ENCODE measurements at regions not wholly inside any gene's neighbourhood (a gene's known extent, or its start where the extent isn't known, plus 50 kb on each side); places are given as distances from the start of the nearest gene placed in this dataset.
A peak's percentile ranks its signal among the peaks of the same experiment; 100 is the strongest.

DNA sequence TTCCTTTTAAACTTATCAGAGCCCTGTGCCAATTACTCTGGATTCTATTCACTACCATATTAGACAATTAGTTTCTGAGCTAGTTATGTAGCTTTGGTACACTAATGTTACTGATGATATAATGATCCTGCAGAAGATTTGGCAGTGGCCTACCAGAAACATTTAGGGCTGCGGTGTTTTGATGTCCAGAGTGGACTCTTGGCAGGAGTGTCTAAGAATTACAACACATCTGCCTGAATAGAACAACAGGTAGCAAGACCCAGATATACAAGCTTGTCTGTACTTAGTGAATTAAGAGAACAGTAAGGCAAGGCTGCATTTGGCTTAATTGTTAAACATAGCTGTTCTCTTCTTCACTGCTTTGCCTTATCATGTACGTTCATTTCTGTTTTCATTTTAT lies 691.6 kb upstream of the FBXO33 start:
- Histone ChIP-seq H3K4me1 (peaks cover 0 to 22% (median 8%) of the 10 kb centered on the region in 10 experiments; a peak in 8 of 20 replicates), H3K27ac (peak overlapping the region in 6 of 11 experiments; percentile 53 to 76 (median 62); a peak in 7 of 22 replicates), H3K9me3 (replicated peaks in 1 of 11) (0 out of 22 replicates have a peak, but pooled peaks cover 0 to 6% (median 0%) of the 10 kb centered on the region in 11 experiments), H3K27me3 (no peaks in the 10 kb centered on the region), H3K36me3 (no peaks in the 10 kb centered on the region), H3K9ac (no peak overlapping the region), H4K20me1 (no peaks in the 10 kb centered on the region), H3K4me3 (no peak overlapping the region), H3K4me2 (peak overlapping the region in 2 of 11 experiments; percentile 41 to 48; a peak in 5 of 22 replicates)
- TF ChIP-seq Cebpa-rat (IDR thresholded peaks at IDR 0.05): no peak

DNA sequence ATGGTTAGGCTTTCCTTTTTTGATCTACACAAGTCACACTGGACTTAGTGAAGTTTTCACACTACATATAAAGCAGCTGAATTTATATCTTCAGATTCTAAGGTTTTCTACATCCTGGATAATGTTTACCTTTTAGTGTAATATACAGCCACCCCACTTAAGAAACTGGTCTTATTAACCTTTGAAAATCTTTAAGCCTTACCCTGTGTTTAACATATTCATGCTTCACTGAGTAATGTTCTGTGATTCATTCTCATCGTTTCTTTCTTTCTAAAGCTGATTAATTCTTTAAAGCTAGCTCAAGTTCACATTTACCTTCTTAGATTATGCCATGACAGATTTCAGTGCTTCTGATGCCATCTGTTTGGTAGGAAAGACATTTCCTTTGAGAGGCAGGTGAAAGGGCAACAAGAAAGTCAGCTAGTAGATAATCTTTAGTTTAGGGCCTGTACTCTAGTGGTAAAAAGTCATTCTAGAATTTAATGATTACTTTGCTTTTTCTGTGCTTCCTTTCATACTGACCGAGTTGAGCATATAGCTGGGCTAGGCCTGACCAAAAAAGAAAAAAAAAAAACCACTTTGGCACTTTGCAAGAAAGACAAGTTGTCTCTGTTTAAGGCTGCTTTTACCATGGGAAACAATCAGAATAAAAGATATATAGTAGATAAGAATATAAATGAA lies 690.9 kb upstream of the FBXO33 start:
- Histone ChIP-seq H3K4me1 (peaks cover 0 to 22% (median 8%) of the 10 kb centered on the region in 10 experiments; a peak in 8 of 20 replicates), H3K9ac (peak overlapping the region in 1 of 11 experiments; percentile 34; a peak in 4 of 22 replicates), H3K27me3 (no peaks in the 10 kb centered on the region), H3K36me3 (no peaks in the 10 kb centered on the region), H3K27ac (peak overlapping the region in 9 of 11 experiments; percentile 25 to 76 (median 56); a peak in 16 of 22 replicates), H3K9me3 (replicated peaks in 1 of 11) (0 out of 22 replicates have a peak, but pooled peaks cover 0 to 6% (median 0%) of the 10 kb centered on the region in 11 experiments), H4K20me1 (no peaks in the 10 kb centered on the region), H3K4me3 (no peak overlapping the region), H3K4me2 (peak overlapping the region in 6 of 11 experiments; percentile 1 to 48 (median 25); a peak in 10 of 22 replicates)
- TF ChIP-seq Cebpa-rat (IDR thresholded peaks at IDR 0.05): peak in 2 of 11 experiments; percentile 11 to 31; a peak in 1 of 22 replicates

GRCh38 chr14:40119765-40120164 lies 687.5 kb upstream of the FBXO33 start:
- no peak overlapping the region for H3K4me2 ChIP-seq
- no peaks in the 10 kb centered on the region for H4K20me1 ChIP-seq
- no peaks in the 10 kb centered on the region for H3K36me3 ChIP-seq
- no peaks in the 10 kb centered on the region for H3K27me3 ChIP-seq
- TF ChIP-seq Cebpa-rat (IDR thresholded peaks at IDR 0.05): no peak
- no peak overlapping the region for H3K9ac ChIP-seq
- peaks cover 0 to 22% (median 8%) of the 10 kb centered on the region in 10 experiments; a peak in 8 of 20 replicates for H3K4me1 ChIP-seq
- H3K27ac ChIP-seq: no peak overlapping the region
- no peaks in the 10 kb centered on the region for H3K9me3 ChIP-seq (replicated peaks in 1 of 11)
- H3K4me3 ChIP-seq: no peak overlapping the region

GRCh38 chr14:40119321-40119720 lies 687.1 kb upstream of the FBXO33 start:
- no peak overlapping the region for H3K4me3 ChIP-seq
- no peaks in the 10 kb centered on the region for H3K36me3 ChIP-seq
- H3K9ac ChIP-seq: no peak overlapping the region
- H4K20me1 ChIP-seq: no peaks in the 10 kb centered on the region
- no peak overlapping the region for H3K27ac ChIP-seq
- no peak for TF ChIP-seq Cebpa-rat (IDR thresholded peaks at IDR 0.05)
- H3K4me1 ChIP-seq: peaks cover 0 to 22% (median 8%) of the 10 kb centered on the region in 10 experiments; a peak in 8 of 20 replicates
- no peak overlapping the region for H3K4me2 ChIP-seq
- no peaks in the 10 kb centered on the region for H3K9me3 ChIP-seq (replicated peaks in 1 of 11)
- no peaks in the 10 kb centered on the region for H3K27me3 ChIP-seq

DNA sequence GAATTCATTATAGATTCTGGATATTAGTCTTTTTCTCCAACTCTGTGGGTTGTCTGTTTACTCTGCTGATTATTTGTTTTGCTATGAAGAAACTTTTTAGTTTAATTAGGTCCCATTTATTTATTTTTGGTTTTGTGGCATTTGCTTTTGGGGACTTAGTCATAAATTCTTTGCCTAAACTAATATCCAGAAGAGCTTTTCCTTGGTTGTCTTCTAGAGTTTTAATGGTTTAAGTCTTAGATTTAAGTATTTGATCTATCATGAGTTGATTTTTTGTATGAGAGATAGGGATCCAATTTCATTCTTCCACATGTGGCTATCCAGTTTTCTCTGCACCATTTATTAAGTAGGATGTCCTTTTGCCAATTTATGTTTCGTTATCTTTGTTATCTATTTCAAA lies 683.4 kb upstream of the FBXO33 start:
- H3K9ac ChIP-seq: no peak overlapping the region
- no peaks in the 10 kb centered on the region for H3K27me3 ChIP-seq
- no peaks in the 10 kb centered on the region for H3K36me3 ChIP-seq
- H3K4me1 ChIP-seq: no peaks in the 10 kb centered on the region
- no peaks in the 10 kb centered on the region for H3K9me3 ChIP-seq (replicated peaks in 1 of 11)
- no peak overlapping the region for H3K4me3 ChIP-seq
- no peaks in the 10 kb centered on the region for H4K20me1 ChIP-seq
- no peak overlapping the region for H3K27ac ChIP-seq
- TF ChIP-seq Cebpa-rat (IDR thresholded peaks at IDR 0.05): no peak
- H3K4me2 ChIP-seq: no peak overlapping the region

DNA sequence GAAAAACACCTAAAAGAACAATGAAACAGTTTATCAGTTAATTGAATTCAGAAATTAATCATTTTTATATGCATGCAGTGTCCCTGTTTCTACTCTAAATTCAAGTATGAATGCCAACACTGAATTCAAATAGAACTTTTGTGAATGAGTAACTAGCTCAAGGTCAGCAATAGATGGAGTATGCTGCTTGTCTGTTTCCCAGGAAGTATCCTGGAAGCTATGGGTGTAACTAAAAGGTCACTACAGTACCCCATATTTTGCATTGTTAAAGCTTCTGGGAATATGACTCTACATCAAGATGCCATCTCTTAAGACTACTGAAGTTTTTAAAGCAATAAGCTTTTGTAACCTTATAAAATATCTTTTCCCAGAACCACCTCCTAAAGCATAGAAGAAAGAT lies 681.4 kb upstream of the FBXO33 start:
- no peak for TF ChIP-seq Cebpa-rat (IDR thresholded peaks at IDR 0.05)
- Histone ChIP-seq H3K27me3 (no peaks in the 10 kb centered on the region), H3K9me3 (replicated peaks in 1 of 11) (no peaks in the 10 kb centered on the region), H3K36me3 (no peaks in the 10 kb centered on the region), H3K27ac (no peak overlapping the region), H3K4me1 (no peaks in the 10 kb centered on the region), H3K4me2 (no peak overlapping the region), H4K20me1 (no peaks in the 10 kb centered on the region), H3K9ac (no peak overlapping the region), H3K4me3 (no peak overlapping the region)

- Histone ChIP-seq H3K9me3 (replicated peaks in 1 of 11) (peaks cover 0 to 7% (median 0%) of the 10 kb centered on the region in 11 experiments; a peak in 2 of 22 replicates), H3K9ac (no peak overlapping the region), H3K4me2 (no peak overlapping the region), H4K20me1 (no peaks in the 10 kb centered on the region), H3K4me3 (no peak overlapping the region), H3K27me3 (no peaks in the 10 kb centered on the region), H3K4me1 (no peaks in the 10 kb centered on the region), H3K36me3 (no peaks in the 10 kb centered on the region), H3K27ac (no peak overlapping the region)
- TF ChIP-seq Cebpa-rat (IDR thresholded peaks at IDR 0.05): no peak
Observed at GRCh38 chr14:40100544-40101196, 668.4 kb upstream of the FBXO33 start.

DNA sequence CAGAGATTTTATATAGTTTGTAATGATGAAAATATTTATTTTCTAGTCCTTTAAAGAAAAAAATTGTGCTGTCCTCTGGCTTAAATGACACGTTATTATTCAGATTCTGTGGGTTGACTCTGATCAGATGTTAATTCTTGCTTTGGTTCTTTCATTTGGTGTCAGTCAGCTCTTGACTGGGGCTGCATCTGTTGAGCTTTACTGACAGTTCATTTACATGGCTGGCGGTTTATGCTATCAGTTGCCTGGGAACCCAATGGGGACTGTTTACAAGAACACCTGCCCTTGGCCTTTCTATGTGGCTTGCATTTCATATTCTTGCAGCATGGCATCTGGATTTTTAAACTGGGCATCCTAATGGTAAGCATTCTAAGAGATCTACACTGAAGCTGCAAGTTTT lies 667.1 kb upstream of the FBXO33 start:
- no peak overlapping the region for H3K4me3 ChIP-seq
- H3K9me3 ChIP-seq (replicated peaks in 1 of 11): peaks cover 0 to under 1% (median 0%) of the 10 kb centered on the region in 11 experiments; a peak in 1 of 22 replicates
- no peak overlapping the region for H3K9ac ChIP-seq
- H3K4me2 ChIP-seq: no peak overlapping the region
- no peak overlapping the region for H3K27ac ChIP-seq
- no peaks in the 10 kb centered on the region for H3K27me3 ChIP-seq
- no peaks in the 10 kb centered on the region for H4K20me1 ChIP-seq
- no peak for TF ChIP-seq Cebpa-rat (IDR thresholded peaks at IDR 0.05)
- no peaks in the 10 kb centered on the region for H3K4me1 ChIP-seq
- H3K36me3 ChIP-seq: no peaks in the 10 kb centered on the region

GRCh38 chr14:40098468-40098867 lies 666.2 kb upstream of the FBXO33 start:
- no peak overlapping the region for H3K4me2 ChIP-seq
- no peaks in the 10 kb centered on the region for H3K36me3 ChIP-seq
- no peaks in the 10 kb centered on the region for H4K20me1 ChIP-seq
- no peak overlapping the region for H3K4me3 ChIP-seq
- H3K27me3 ChIP-seq: no peaks in the 10 kb centered on the region
- no peak for TF ChIP-seq Cebpa-rat (IDR thresholded peaks at IDR 0.05)
- no peaks in the 10 kb centered on the region for H3K9me3 ChIP-seq (replicated peaks in 1 of 11)
- no peak overlapping the region for H3K27ac ChIP-seq
- no peaks in the 10 kb centered on the region for H3K4me1 ChIP-seq
- H3K9ac ChIP-seq: no peak overlapping the region
